ENCODE measurements at regions not wholly inside any gene's neighbourhood (a gene's known extent, or its start where the extent isn't known, plus 50 kb on each side); places are given as distances from the start of the nearest gene placed in this dataset.

DNA sequence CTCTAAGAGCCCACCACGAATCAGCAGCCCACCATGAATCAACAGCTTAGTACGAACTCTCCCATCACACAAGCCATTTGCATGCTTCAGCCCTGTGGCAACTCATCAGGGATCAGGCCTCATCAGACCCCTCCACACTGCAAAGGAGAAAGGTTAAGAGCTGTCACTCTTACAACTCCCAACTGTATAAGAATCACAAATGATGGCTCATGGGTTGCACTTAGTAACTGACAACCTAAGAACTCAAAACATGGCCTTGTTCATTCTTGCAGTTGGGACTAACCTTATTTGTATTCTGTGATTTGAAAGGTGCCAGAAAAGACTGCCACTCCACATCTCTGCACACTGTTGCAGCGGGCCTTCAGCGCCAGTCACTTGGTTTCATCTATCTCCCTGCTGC is 149.1 kb upstream of the ZNF366 start:
- TF ChIP-seq CHD7 (IDR thresholded peaks at IDR 0.05; ENCODE audit: low read depth, low read length): no peak
- TF ChIP-seq CEBPG (CRISPR knock-in tag; IDR thresholded peaks at IDR 0.05): no peak
- TF ChIP-seq CEBPG (tag; conservative IDR thresholded peaks at IDR 0.05 in 1 of 2, IDR thresholded peaks at IDR 0.05 in 1 of 2): no peak
- TF ChIP-seq XRCC3 (IDR thresholded peaks at IDR 0.05): no peak
- TF ChIP-seq FOXK1 (CRISPR knock-in tag; IDR thresholded peaks at IDR 0.05; ENCODE audit: borderline replicate concordance): no peak
- no peaks in the 10 kb centered on the region for H3K9me3 ChIP-seq (replicated peaks; ENCODE audit: control insufficient read depth, insufficient read depth, low read depth, low read length)
- H3K36me3 ChIP-seq (ENCODE audit: control insufficient read depth, insufficient read depth, low read length): no peaks in the 10 kb centered on the region
- no peak overlapping the region for H3K4me3 ChIP-seq
- 8% methylated on average over 4 of the region's 4 CpGs for WGBS (ENCODE audit: insufficient coverage, low coverage, missing lambda C conversion rate)
- H3K27me3 ChIP-seq (ENCODE audit: control insufficient read depth in 2 of 2, insufficient read depth in 2 of 2, low read length in 2 of 2): peaks cover 6 to 23% of the 10 kb centered on the region in 2 experiments; a peak in 4 of 5 replicates
- ChIA-PET POLR2A (interaction anchor here (0.7 kb wide), 1 partner anchor 9 kb away, joined by 4 read pairs; no protein-coding TSS in a partner anchor), CTCF (ENCODE audit: low intra/inter-chr PET ratio) (interaction anchor here (0.6 kb wide), 1 partner anchor 26 kb away, joined by 3 read pairs; no protein-coding TSS in a partner anchor)
- H3K4me1 ChIP-seq (replicated peaks in 1 of 2; ENCODE audit: control insufficient read depth in 2 of 2, insufficient read depth in 2 of 2, low read length in 2 of 2): no peaks in the 10 kb centered on the region; a peak in 1 of 5 replicates
- FAIRE-seq (no peak), DNase-seq (ENCODE audit: extremely low read depth in 1 of 4, low spot score in 3 of 4) (no peak), ATAC-seq (no peak)
- H3K4me2 ChIP-seq (ENCODE audit: insufficient read depth, low read length): no peak overlapping the region
- intact Hi-C loops (cut with micrococcal nuclease): no loop called here
- H3K79me2 ChIP-seq (ENCODE audit: control insufficient read depth, insufficient read depth, low read length): no peaks in the 10 kb centered on the region
- in situ Hi-C loops (cut with MboI): no loop called here
- no peaks in the 10 kb centered on the region for H3K9me1 ChIP-seq (ENCODE audit: control insufficient read depth, insufficient read depth, low read length)
- no peak overlapping the region for H2AFZ ChIP-seq (ENCODE audit: low read depth, low read length)
- no peak overlapping the region for H3K9ac ChIP-seq (ENCODE audit: insufficient read depth in 1 of 2, low read depth in 2 of 2, low read length in 2 of 2)
- no TSS peak for BruUV-seq (replicated peaks)
- no peaks in the 10 kb centered on the region for H4K20me1 ChIP-seq (replicated peaks; ENCODE audit: control insufficient read depth, insufficient read depth, low read length)
- no peak overlapping the region for H3K27ac ChIP-seq (ENCODE audit: extremely low read depth, low read depth, low read length)
